ENCODE measurements at regions not wholly inside any gene's neighbourhood (a gene's known extent, or its start where the extent isn't known, plus 50 kb on each side); places are given as distances from the start of the nearest gene placed in this dataset.

GRCh38 chr7:106778656-106779250 lies 86.3 kb upstream of the PIK3CG start:
- 57 to 66% (median 63%) methylated on average over 2 of the region's 2 CpGs for WGBS, 3 donors
- no peaks in the 10 kb centered on the region for H3K4me1 ChIP-seq
- ATAC-seq (no peak), DNase-seq (no peak)
- H3K27ac ChIP-seq: no peak overlapping the region
- peaks cover 0 to 5% (median 2%) of the 10 kb centered on the region in 3 donors for H3K27me3 ChIP-seq (ENCODE audit: insufficient read depth in 3 of 3, low read length in 2 of 3)
- H3K4me3 ChIP-seq: no peak overlapping the region
- H3K9me3 ChIP-seq: no peaks in the 10 kb centered on the region
- no peak for TF ChIP-seq CTCF (IDR thresholded peaks at IDR 0.05)
- no peaks in the 10 kb centered on the region for H3K36me3 ChIP-seq (ENCODE audit: insufficient read depth in 1 of 2, low read depth in 1 of 2)
- intact Hi-C loops (cut with DNase I): no loop called here

- no peak overlapping the region for H3K4me3 ChIP-seq
- 80% methylated on average over 4 of the region's 4 CpGs for WGBS, 3 donors
- no peaks in the 10 kb centered on the region for H3K9me3 ChIP-seq
- H3K4me1 ChIP-seq: no peaks in the 10 kb centered on the region
- H3K27me3 ChIP-seq (ENCODE audit: insufficient read depth in 3 of 3, low read length in 2 of 3): peaks cover 0 to 5% (median 2%) of the 10 kb centered on the region in 3 donors
- ATAC-seq: peak in 1 of 4 donors; percentile 44
- no peak for DNase-seq
- intact Hi-C loops (cut with DNase I): no loop called here
- TF ChIP-seq CTCF (IDR thresholded peaks at IDR 0.05): no peak
- no peak overlapping the region for H3K27ac ChIP-seq
- no peaks in the 10 kb centered on the region for H3K36me3 ChIP-seq (ENCODE audit: insufficient read depth in 1 of 2, low read depth in 1 of 2)
These were observed 85.2 kb upstream of the PIK3CG start for GRCh38 chr7:106779877-106780276.

- no peaks in the 10 kb centered on the region for H3K9me3 ChIP-seq
- H3K27ac ChIP-seq: no peak overlapping the region
- H3K27me3 ChIP-seq (ENCODE audit: insufficient read depth in 3 of 3, low read length in 2 of 3): peaks cover 0 to 5% (median 2%) of the 10 kb centered on the region in 3 donors
- H3K4me1 ChIP-seq: no peaks in the 10 kb centered on the region
- DNase-seq (no peak), ATAC-seq (no peak)
- H3K4me3 ChIP-seq: no peak overlapping the region
- H3K36me3 ChIP-seq (ENCODE audit: insufficient read depth in 1 of 2, low read depth in 1 of 2): no peaks in the 10 kb centered on the region
- TF ChIP-seq CTCF (IDR thresholded peaks at IDR 0.05): no peak
- 95 to 97% (median 97%) methylated on average over 2 of the region's 2 CpGs for WGBS, 3 donors
- intact Hi-C loops (cut with DNase I): no loop called here
These were observed 84.1 kb upstream of the PIK3CG start for GRCh38 chr7:106781007-106781406.

- Histone ChIP-seq H3K4me1 (no peaks in the 10 kb centered on the region), H3K27me3 (ENCODE audit: insufficient read depth in 3 of 3, low read length in 2 of 3) (no peaks in the 10 kb centered on the region), H3K4me3 (no peak overlapping the region), H3K9me3 (no peaks in the 10 kb centered on the region), H3K36me3 (ENCODE audit: insufficient read depth in 1 of 2, low read depth in 1 of 2) (no peaks in the 10 kb centered on the region), H3K27ac (no peak overlapping the region)
- no peak for ATAC-seq
- no peak for DNase-seq
- TF ChIP-seq CTCF (IDR thresholded peaks at IDR 0.05): no peak
- 29 to 95% (median 43%) methylated on average over 1 of the region's 1 CpG for WGBS, 3 donors
- intact Hi-C loops (cut with DNase I): no loop called here
These were observed 83.1 kb upstream of the PIK3CG start for GRCh38 chr7:106781828-106782544.
